Ovary (tissue), 3 donors: ENCODE measurements at regions not wholly inside any gene's neighbourhood (a gene's known extent, or its start where the extent isn't known, plus 50 kb on each side); places are given as distances from the start of the nearest gene placed in this dataset.

Source experiments
- POLR2A ChIP-seq: fragments of 450-650 bp; IDR thresholded peaks from one replicate; pipeline ENCODE4 v1.6.1; 2017; ENCODE audit warnings: antibody characterized with exemption, mild to moderate bottlenecking, moderate library complexity
- TF ChIP-seq, protein P1 (sequence below), 3 donors: fragments of 450-650 bp in 2 of 3; fragments of 200-600 bp in 1 of 3; IDR thresholded peaks; one replicate each; pipeline versions ENCODE4 v1.5.1 to v1.8.0; 2016 to 2022; ENCODE audit warnings: antibody characterized with exemption in 3 of 3, mild to moderate bottlenecking in 1 of 3
- donor health status: DM: no; HTN: no; CAD: no.

GRCh38 chr16:48047241-48047640 lies 108.6 kb downstream of the ABCC12 start:
- TF ChIP-seq, protein P1, sequence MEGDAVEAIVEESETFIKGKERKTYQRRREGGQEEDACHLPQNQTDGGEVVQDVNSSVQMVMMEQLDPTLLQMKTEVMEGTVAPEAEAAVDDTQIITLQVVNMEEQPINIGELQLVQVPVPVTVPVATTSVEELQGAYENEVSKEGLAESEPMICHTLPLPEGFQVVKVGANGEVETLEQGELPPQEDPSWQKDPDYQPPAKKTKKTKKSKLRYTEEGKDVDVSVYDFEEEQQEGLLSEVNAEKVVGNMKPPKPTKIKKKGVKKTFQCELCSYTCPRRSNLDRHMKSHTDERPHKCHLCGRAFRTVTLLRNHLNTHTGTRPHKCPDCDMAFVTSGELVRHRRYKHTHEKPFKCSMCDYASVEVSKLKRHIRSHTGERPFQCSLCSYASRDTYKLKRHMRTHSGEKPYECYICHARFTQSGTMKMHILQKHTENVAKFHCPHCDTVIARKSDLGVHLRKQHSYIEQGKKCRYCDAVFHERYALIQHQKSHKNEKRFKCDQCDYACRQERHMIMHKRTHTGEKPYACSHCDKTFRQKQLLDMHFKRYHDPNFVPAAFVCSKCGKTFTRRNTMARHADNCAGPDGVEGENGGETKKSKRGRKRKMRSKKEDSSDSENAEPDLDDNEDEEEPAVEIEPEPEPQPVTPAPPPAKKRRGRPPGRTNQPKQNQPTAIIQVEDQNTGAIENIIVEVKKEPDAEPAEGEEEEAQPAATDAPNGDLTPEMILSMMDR (IDR thresholded peaks at IDR 0.05): no peak
- TF ChIP-seq POLR2A: no peak
